Activated naive CD4-positive, alpha-beta T cell treated with anti-CD3 and anti-CD28 coated beads for 36 hours (primary cell): ENCODE measurements at regions not wholly inside any gene's neighbourhood (a gene's known extent, or its start where the extent isn't known, plus 50 kb on each side); places are given as distances from the start of the nearest gene placed in this dataset.

Experiments used
- CTCF ChIA-PET: fragments of 350-600 bp; sonication (Branson Sonifier 250); formaldehyde crosslinking; loops from one replicate; lab custom pipeline; 2021; ENCODE audit warnings: antibody characterized with exemption; lab: Charles Lee
- DNase-seq: peaks from one replicate; pipeline ENCODE4 v3.0.0-alpha.2; 2020
- H3K27ac Mint-ChIP-seq: one replicate; pipeline ENCODE4 v1.8.0; 2021; ENCODE audit warnings: mild to moderate bottlenecking, mixed read lengths
- H3K27me3 Mint-ChIP-seq: one replicate; pipeline ENCODE4 v1.8.0; 2021; ENCODE audit warnings: low read depth, mixed read lengths
- H3K36me3 Mint-ChIP-seq: one replicate; pipeline ENCODE4 v1.8.0; 2021; ENCODE audit warnings: low read depth, mixed read lengths
- H3K4me1 Mint-ChIP-seq: one replicate; pipeline ENCODE4 v1.8.0; 2021; ENCODE audit warnings: low read depth, mixed read lengths
- H3K4me3 Mint-ChIP-seq: one replicate; pipeline ENCODE4 v1.8.0; 2021; ENCODE audit warnings: mild to moderate bottlenecking, moderate library complexity, mixed read lengths
- H3K9me3 Mint-ChIP-seq: one replicate; pipeline ENCODE4 v1.8.0; 2021; ENCODE audit warnings: mixed read lengths
- intact Hi-C: fragments of 100-400 bp; cut with micrococcal nuclease; formaldehyde crosslinking; loops from one replicate; pipeline ENCODE4 v1.15.1; 2023

DNA sequence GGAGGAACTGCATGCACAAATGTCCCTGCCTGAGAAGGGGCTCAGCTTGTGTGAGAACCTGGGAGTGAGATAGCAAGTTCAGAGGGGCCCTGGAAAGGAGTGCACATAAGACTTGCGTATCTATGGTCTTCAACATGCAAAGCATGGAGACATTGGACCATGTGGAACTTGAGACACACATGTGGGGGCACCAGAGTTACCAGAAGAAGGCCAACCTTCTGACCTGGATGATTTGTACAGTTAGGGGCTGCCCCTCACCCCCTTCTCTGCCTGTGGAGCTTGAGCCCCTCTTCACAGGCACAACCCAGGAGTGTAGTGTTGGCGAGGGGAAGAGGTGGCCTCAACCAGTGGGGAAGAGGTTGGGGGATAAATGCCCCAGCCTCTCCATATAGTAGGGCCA lies 165.0 kb upstream of the ARL4C start:
- no peak for DNase-seq
- CTCF ChIA-PET: no interaction called here
- H3K27ac Mint-ChIP-seq: no peak overlapping the region
- H3K4me1 Mint-ChIP-seq: no peaks in the 10 kb centered on the region
- peaks cover 6% of the 10 kb centered on the region for H3K27me3 Mint-ChIP-seq
- intact Hi-C loops: no loop called here
- H3K4me3 Mint-ChIP-seq: no peak overlapping the region
- no peaks in the 10 kb centered on the region for H3K36me3 Mint-ChIP-seq
- H3K9me3 Mint-ChIP-seq: peaks cover 4% of the 10 kb centered on the region

GRCh38 chr2:234661175-234661574 lies 164.3 kb upstream of the ARL4C start:
- H3K27me3 Mint-ChIP-seq: peaks cover 7% of the 10 kb centered on the region
- peaks cover 4% of the 10 kb centered on the region for H3K9me3 Mint-ChIP-seq
- intact Hi-C loops: no loop called here
- H3K4me3 Mint-ChIP-seq: no peak overlapping the region
- H3K36me3 Mint-ChIP-seq: no peaks in the 10 kb centered on the region
- CTCF ChIA-PET: no interaction called here
- no peaks in the 10 kb centered on the region for H3K4me1 Mint-ChIP-seq
- no peak for DNase-seq
- no peak overlapping the region for H3K27ac Mint-ChIP-seq

DNA sequence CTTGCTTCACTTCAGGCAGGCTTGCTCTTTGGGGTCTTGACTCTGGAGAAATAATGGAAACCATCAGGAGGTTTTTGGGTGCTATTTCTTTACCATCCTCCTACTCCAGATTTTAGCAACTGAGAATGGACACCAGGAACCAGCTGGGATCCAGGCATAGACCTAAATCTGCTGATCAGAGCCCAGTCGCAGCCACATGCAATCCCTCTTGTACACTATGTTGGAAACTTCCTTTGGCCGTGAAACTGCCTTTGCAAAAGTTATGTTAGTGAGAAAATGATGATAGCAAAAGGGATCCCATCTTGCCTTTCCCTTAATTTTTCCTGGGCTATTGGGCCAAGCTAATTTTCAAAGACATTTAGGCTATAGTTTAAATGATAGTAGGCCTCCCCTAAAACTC lies 158.8 kb upstream of the ARL4C start:
- CTCF ChIA-PET: no interaction called here
- intact Hi-C loops: no loop called here
- Mint-ChIP-seq H3K27me3 (peaks cover 17% of the 10 kb centered on the region), H3K4me1 (no peaks in the 10 kb centered on the region), H3K9me3 (peaks cover 1% of the 10 kb centered on the region), H3K4me3 (no peak overlapping the region), H3K36me3 (no peaks in the 10 kb centered on the region), H3K27ac (no peak overlapping the region)
- DNase-seq: no peak

DNA sequence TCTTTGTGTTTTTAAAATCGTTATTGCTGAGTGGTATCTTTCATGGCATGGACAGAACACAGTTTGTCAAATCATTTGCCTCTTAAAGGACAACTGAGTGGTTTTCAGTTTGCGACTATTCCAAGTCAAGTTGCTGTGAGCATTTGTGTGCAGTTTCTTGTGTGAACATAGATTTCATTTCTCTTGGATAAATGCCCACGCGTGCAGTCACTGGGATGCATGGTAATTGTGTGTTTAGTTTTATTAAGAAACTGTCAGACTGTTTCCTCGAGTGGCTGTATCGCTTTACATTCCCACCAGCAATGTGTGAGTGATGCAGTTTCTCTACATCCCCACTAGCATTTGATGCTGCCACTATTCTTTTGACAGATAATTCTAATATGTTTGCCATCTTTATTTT lies 154.0 kb upstream of the ARL4C start:
- Mint-ChIP-seq H3K27ac (no peak overlapping the region), H3K9me3 (no peaks in the 10 kb centered on the region), H3K4me3 (no peak overlapping the region), H3K27me3 (peaks cover 11% of the 10 kb centered on the region), H3K4me1 (no peaks in the 10 kb centered on the region), H3K36me3 (no peaks in the 10 kb centered on the region)
- CTCF ChIA-PET: no interaction called here
- intact Hi-C loops: no loop called here
- no peak for DNase-seq

- intact Hi-C loops: no loop called here
- no peak for DNase-seq
- peaks cover 11% of the 10 kb centered on the region for H3K27me3 Mint-ChIP-seq
- H3K36me3 Mint-ChIP-seq: no peaks in the 10 kb centered on the region
- no peaks in the 10 kb centered on the region for H3K4me1 Mint-ChIP-seq
- no peaks in the 10 kb centered on the region for H3K9me3 Mint-ChIP-seq
- H3K4me3 Mint-ChIP-seq: no peak overlapping the region
- H3K27ac Mint-ChIP-seq: no peak overlapping the region
- CTCF ChIA-PET: no interaction called here
Measured at GRCh38 chr2:234649951-234650350, 153.1 kb upstream of the ARL4C start.

GRCh38 chr2:234643407-234643806 lies 146.5 kb upstream of the ARL4C start:
- H3K27ac Mint-ChIP-seq: no peak overlapping the region
- H3K4me1 Mint-ChIP-seq: no peaks in the 10 kb centered on the region
- no peak overlapping the region for H3K4me3 Mint-ChIP-seq
- peaks cover 11% of the 10 kb centered on the region for H3K9me3 Mint-ChIP-seq
- DNase-seq: no peak
- CTCF ChIA-PET: interaction anchor here (0.6 kb wide), 1 partner anchor 282 kb away, joined by 3 read pairs; no protein-coding TSS in a partner anchor
- H3K27me3 Mint-ChIP-seq: peaks cover 12% of the 10 kb centered on the region
- no peaks in the 10 kb centered on the region for H3K36me3 Mint-ChIP-seq
- intact Hi-C loops: no loop called here

GRCh38 chr2:234641086-234641485 lies 144.2 kb upstream of the ARL4C start:
- intact Hi-C loops: no loop called here
- CTCF ChIA-PET: no interaction called here

GRCh38 chr2:234640657-234641056 lies 143.8 kb upstream of the ARL4C start:
- Mint-ChIP-seq H3K36me3 (no peaks in the 10 kb centered on the region), H3K4me3 (no peak overlapping the region), H3K27me3 (peaks cover 12% of the 10 kb centered on the region), H3K9me3 (peaks cover 17% of the 10 kb centered on the region), H3K4me1 (no peaks in the 10 kb centered on the region), H3K27ac (no peak overlapping the region)
- intact Hi-C loops: no loop called here
- CTCF ChIA-PET: no interaction called here
- DNase-seq: no peak

More at GRCh38 chr2:234641086-234641485, 144.2 kb upstream of the ARL4C start:
- Mint-ChIP-seq H3K4me3 (no peak overlapping the region), H3K36me3 (no peaks in the 10 kb centered on the region), H3K4me1 (no peaks in the 10 kb centered on the region), H3K27me3 (peaks cover 12% of the 10 kb centered on the region), H3K9me3 (peaks cover 17% of the 10 kb centered on the region), H3K27ac (no peak overlapping the region)
- no peak for DNase-seq

DNA sequence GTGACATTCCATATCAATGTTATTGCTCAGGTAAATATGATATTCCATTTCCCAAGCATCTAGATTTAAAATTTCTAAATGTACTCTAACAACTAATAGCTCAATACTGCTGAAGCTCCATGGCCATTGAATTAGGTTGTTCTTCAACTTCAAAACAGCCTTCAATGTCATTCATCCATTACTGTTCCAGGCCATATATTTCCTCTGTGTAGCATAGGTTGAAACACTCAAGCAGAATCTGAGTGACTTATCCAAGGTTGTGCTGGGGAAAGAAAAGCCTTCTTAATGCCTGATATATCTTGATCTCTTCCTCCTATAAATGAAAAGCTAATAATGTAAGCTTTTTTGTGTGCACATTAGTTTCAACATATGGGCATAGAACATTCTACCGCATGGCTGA lies 142.1 kb upstream of the ARL4C start:
- Mint-ChIP-seq H3K9me3 (peaks cover 15% of the 10 kb centered on the region), H3K4me1 (no peaks in the 10 kb centered on the region), H3K4me3 (no peak overlapping the region), H3K27me3 (peaks cover 12% of the 10 kb centered on the region), H3K27ac (no peak overlapping the region), H3K36me3 (no peaks in the 10 kb centered on the region)
- CTCF ChIA-PET: interaction anchor here (0.6 kb wide), 1 partner anchor 570 kb away, joined by 3 read pairs; no protein-coding TSS in a partner anchor
- intact Hi-C loops: no loop called here
- DNase-seq: no peak

DNA sequence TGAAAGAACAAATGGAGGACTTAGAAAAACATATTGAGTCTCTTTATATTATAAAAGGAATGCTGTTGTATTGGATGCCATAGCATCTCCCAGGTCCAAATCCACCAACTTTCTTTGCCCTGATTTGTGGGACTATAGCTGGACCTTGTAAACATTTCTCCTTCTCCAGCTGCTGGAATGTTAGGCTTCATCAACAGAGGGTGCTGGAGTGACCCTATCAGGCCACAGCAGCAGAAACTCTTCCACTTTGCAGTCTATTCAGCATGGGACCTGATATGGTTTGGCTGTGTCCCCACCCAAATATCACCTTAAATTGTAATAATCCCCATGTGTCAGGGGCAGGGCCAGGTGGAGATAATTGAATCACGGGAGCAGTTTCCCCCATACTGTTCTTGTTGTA lies 138.4 kb upstream of the ARL4C start:
- Mint-ChIP-seq H3K4me1 (no peaks in the 10 kb centered on the region), H3K9me3 (peaks cover 6% of the 10 kb centered on the region), H3K27me3 (peaks cover 6% of the 10 kb centered on the region), H3K27ac (no peak overlapping the region), H3K36me3 (no peaks in the 10 kb centered on the region), H3K4me3 (no peak overlapping the region)
- CTCF ChIA-PET: no interaction called here
- intact Hi-C loops: no loop called here
- DNase-seq: no peak

DNA sequence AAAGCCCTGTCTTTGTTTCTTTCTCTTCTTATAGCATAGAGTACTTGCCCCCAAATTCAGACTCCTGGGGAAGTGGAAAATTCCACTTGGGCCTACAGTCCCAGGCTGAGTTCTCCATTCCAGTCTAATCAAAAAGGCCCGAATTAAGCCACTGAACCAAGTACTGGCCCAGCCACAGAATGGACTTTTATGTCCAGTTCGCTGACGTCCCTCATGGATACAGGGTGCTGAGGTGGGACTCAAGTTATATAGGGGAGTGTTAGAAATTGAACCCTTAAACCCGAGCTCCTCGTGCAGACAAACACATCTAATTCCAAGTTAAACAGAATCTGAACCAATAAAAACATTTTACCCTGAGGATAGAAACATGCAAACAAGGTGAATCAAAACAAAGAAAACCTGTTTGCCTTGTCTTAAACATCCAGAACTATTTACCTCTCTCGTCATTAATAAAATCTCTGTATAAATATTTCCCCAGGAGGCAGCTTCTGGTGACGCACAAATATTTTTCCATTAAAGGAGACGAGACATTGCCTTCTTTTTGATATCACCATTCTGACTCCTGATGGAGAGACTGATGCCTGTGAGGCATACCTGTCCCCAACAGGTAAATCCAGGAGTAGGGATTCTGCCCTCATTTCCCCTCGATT lies 136.8 kb upstream of the ARL4C start:
- intact Hi-C loops: no loop called here

GRCh38 chr2:234632527-234633391 lies 135.9 kb upstream of the ARL4C start:
- Mint-ChIP-seq H3K4me1 (no peaks in the 10 kb centered on the region), H3K36me3 (no peaks in the 10 kb centered on the region), H3K4me3 (no peak overlapping the region), H3K27me3 (peaks cover 4% of the 10 kb centered on the region), H3K9me3 (peaks cover 6% of the 10 kb centered on the region), H3K27ac (no peak overlapping the region)
- no peak for DNase-seq
- CTCF ChIA-PET: no interaction called here
- intact Hi-C loops: no loop called here

More for the DNA sequence above, 136.8 kb upstream of the ARL4C start:
- no peak for DNase-seq
- H3K9me3 Mint-ChIP-seq: peaks cover 6% of the 10 kb centered on the region
- no peaks in the 10 kb centered on the region for H3K4me1 Mint-ChIP-seq
- H3K36me3 Mint-ChIP-seq: no peaks in the 10 kb centered on the region
- H3K27me3 Mint-ChIP-seq: peaks cover 4% of the 10 kb centered on the region
- no peak overlapping the region for H3K27ac Mint-ChIP-seq
- no peak overlapping the region for H3K4me3 Mint-ChIP-seq
- CTCF ChIA-PET: no interaction called here
